HG03558 (cell line): ENCODE measurements at regions not wholly inside any gene's neighbourhood (a gene's known extent, or its start where the extent isn't known, plus 50 kb on each side); places are given as distances from the start of the nearest gene placed in this dataset.
"Not testable (repeated sequence)": the region's sequence is repeated elsewhere in the genome, so short reads cannot be mapped to it uniquely, and the experiment has no call there.

Experiments
- ATAC-seq: cut with Tn5 transposase; IDR thresholded peaks from one replicate; pipeline ENCODE4 v1.9.1; 2021; ENCODE audit warnings: moderate number of reproducible peaks; ENCODE audit not compliant: unreplicated experiment; ENCODE audit errors: extremely low read depth

DNA sequence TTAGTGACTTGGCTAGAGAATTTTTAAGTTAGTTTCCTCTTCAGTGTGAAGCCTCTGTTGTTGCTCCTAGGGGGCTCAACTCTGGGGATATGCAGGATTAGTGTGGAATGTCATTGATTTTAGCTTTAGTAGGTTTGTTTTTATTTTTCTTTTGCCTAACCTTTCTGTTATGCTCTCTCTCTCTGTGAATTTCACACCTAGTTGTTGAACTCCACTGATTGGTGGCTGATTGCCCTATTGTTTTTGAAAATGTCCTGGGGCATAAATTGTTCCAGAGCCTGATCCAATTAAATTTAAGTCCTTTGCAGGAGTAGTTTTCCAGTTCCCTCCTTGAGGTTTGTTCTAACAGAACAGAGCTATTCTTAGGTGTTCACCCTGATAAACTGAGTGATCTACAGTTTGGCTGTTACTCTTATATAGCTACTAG is 393.3 kb upstream of the CTSO start:
- no peak for ATAC-seq

- no peak for ATAC-seq
These were observed 390.7 kb upstream of the CTSO start for GRCh38 chr4:156344397-156344796.

DNA sequence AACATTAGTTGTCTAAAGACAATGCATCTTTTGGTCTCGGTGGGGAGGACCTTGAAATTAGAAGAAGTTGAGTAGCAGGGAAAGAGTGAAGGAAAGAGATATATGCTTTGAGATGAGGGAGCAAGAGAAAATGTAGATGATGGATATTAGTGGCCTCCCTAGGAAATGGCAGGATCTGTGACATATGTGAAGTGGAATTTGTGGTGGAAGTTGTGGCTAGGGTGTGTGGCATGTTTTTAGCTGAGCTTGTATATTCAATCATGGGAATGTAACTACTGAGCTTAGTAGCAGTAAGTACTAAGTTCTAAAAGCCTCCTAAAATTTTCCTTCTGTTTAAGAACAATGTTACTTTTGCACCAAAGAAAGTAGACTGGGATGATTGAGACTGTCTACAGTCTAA is 382.8 kb upstream of the CTSO start:
- no peak for ATAC-seq

DNA sequence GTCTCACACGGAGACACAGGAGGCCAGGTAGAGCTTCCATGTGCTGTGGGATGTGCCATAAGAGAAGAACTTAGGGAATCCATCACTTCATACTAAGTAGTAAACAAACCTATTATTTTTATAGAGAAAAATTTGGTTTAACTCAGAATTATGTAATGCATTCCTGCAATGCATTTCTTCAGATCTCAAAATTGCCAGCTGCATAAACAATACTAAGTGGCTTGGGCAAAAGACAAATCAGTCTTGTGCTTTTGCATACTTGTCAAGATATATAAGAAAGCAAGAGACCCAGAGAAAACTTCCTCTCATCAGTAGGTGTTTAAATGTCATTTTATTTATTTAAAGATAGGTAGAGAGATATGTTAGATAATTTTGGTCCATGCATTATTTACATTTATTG is 382.1 kb upstream of the CTSO start:
- no peak for ATAC-seq

DNA sequence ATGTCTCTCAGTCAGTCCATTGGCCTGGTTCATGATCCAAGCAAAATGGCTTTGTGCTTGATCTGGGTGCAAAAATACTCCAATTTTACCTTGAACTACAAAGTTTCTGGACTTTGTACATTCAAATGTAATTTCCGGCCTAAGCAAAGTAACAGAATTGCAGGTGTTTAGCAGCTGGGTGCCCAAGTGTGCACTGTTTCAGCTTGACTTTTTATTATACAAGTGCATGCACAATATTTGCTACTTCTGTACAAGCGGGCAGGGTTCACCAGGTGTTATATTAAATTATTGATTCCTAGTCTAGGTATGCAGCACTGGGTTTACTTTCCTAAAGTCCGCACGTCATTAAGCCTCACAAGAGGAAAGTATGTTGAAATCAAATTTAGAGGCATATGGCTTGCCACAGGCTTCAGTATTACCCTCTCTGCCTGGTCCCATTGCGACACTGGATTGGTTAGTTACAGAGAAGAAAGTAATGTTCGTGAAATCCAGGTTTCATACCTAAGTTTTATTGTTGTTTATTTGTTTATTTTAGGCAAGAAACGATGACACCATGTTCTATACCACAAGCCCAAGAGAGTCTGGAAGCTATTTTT is 376.9 kb upstream of the CTSO start:
- ATAC-seq: no peak

DNA sequence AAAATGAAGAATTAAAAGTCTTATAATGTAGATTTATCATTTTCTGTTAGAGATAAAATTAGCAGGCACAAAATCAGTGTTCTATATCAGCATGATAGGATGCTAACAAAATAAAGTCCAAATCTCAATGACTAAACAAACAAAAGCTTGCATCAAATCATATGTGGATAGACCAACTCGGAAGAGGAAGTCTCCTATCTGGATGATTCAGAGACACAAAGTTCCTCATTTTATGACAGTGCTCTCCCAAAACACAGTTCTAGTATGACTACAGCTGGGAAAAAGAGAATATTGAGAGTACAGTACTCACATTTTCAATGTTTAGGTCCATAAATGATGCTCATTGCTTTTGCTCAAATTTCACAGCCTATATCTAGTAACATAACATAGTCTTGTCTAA is 376.1 kb upstream of the CTSO start:
- ATAC-seq: no peak

DNA sequence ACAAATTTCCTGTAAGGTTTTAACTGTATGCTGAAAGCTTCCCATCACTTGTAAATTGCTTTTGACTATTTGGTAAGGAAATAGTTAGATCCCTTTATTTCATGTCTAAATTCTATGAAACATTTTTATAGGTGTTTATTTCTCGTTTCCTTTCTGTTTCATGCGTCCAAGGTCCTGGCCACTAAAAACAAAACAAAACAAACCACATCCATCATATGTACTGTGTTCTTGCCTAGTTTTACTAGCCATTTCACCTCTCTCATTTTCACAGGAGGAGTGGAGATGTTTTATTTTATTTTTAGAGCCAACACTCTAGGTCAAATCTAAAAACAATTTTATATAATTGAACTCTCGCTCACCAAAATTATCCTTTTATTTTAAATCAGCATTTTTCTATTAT is 375.2 kb upstream of the CTSO start:
- ATAC-seq: no peak

- no peak for ATAC-seq
These were observed 372.6 kb upstream of the CTSO start for GRCh38 chr4:156326246-156326645.

GRCh38 chr4:156322592-156322991 is 368.9 kb upstream of the CTSO start:
- ATAC-seq: no peak

DNA sequence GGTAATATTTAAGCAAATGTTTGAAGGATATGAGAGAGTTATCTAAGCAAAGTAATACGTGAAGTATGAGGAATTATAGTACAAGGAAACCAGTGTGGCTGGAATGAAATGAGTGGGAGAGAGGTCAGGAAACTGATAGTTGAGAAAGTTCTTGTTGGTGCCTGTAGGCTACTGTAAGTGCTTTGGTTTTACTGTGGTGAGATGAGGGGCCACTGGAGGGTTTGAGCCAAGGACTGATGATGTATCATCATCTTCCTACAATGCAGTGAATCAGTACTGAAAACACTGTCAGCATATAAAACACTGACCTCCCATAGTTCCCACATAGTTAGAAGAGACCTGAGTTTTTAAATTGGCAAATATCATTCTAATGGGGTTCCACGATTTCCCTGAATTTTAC is 367.5 kb upstream of the CTSO start:
- ATAC-seq: no peak

GRCh38 chr4:156313497-156313896 is 359.8 kb upstream of the CTSO start:
- no peak for ATAC-seq

DNA sequence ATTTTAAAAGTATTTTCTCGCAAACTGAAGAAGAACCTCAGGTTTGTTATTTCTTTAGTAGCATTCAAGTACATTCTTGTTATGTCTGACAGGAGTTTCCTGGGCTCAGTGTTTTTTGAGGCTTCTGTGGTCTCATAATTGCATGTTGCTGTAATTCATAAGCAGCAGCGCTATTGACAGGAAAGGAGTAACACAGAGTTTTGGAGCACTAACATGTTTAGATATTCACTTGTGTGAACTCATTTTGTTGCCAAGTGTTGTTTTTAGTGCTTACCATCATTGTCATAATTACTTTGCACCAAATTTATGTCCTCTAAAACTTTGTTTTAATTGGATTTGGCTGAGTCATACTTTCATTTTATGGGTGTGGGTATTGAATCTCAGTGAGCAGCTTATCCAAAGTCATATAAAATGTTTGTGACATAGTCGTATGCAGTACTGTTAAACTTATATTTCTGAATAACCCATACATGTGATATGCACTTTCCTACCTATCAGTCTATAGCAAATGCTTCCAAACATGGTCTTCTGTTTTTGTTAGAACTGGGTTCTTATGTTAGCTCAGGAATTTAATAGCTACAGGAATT is 358.7 kb upstream of the CTSO start:
- no peak for ATAC-seq

- no peak for ATAC-seq
These were observed 355.4 kb upstream of the CTSO start for GRCh38 chr4:156309031-156309430.

DNA sequence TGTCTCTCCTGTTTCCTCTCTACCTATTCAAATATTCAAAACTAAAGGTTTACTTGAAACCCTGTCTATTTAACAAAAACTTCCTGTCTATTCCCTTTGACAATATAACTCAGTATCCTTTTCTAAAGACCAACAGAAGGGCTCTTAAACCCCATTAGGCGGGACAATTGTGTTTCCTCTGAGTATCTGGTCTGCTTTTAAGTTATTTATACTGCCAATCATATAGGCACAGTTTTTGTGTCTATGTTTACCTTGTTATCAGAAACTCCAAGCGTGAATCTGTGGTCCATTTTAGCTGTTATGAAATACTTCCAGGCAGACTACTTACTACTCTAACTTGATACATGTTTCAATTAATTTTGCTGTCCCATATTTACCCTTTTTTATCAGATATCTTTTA is 350.0 kb upstream of the CTSO start:
- ATAC-seq: no peak

- ATAC-seq: no peak
These were observed 344.6 kb upstream of the CTSO start for GRCh38 chr4:156298230-156298629.

GRCh38 chr4:156295676-156296195 is 342.1 kb upstream of the CTSO start:
- ATAC-seq: no peak

GRCh38 chr4:156294577-156294976 is 340.9 kb upstream of the CTSO start:
- no peak for ATAC-seq

- ATAC-seq: no peak
These were observed 340.1 kb upstream of the CTSO start for GRCh38 chr4:156293657-156294297.

DNA sequence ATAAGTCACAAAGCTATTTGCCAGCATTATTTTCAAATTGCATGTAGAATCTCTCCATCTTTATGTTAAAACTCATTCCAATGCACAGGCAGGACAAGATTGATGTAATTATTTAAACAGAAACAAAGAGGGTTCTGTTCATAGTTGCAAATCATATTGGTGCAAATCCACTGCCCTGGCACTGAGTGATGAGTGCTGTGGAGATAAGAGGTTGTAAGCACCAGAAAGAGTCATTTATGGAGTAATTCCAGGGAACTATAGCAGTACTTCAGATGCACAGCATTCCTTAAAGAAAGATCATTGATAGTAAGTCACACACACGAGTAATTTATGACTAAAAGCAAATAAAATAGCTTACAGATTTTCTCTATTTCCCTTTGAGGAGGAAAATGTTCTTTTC is 337.7 kb upstream of the CTSO start:
- no peak for ATAC-seq

DNA sequence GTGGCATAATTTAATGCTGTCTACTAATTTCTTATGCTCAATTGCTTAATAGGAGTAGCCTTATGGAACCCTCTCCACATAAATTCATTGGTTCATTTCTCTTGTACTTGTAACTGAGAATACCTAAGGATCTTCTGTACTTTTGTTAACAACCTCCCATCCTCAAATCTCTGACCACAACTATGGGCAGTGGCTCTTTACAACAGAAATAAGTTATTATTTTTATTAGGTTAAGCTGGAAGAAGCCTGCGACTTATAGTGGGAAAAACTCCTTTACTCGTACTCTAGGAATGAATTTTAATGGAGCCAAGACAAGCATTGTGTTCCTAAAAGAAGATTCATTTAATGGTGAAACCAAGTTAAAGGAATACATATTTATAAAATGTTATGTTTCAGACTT is 337.1 kb upstream of the CTSO start:
- ATAC-seq: no peak

DNA sequence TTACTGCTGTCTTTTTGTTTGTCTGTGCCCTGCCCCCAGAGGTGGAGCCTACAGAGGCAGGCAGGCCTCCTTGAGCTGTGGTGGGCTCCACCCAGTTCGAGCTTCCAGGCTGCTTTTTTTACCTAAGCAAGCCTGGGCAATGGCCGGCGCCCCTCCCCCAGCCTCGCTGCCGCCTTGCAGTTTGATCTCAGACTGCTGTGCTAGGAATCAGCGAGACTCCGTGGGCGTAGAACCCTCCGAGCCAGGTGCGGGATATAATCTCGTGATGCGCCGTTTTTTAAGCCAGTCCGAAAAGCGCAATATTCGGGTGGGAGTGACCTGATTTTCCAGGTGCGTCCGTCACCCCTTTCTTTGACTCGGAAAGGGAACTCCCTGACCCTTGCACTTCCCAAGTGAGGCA is 336.4 kb upstream of the CTSO start:
- not testable (repeated sequence) for ATAC-seq

GRCh38 chr4:156280686-156281085 is 327.0 kb upstream of the CTSO start:
- ATAC-seq: no peak
